ENCODE measurements at regions not wholly inside any gene's neighbourhood (a gene's known extent, or its start where the extent isn't known, plus 50 kb on each side); places are given as distances from the start of the nearest gene placed in this dataset.

DNA sequence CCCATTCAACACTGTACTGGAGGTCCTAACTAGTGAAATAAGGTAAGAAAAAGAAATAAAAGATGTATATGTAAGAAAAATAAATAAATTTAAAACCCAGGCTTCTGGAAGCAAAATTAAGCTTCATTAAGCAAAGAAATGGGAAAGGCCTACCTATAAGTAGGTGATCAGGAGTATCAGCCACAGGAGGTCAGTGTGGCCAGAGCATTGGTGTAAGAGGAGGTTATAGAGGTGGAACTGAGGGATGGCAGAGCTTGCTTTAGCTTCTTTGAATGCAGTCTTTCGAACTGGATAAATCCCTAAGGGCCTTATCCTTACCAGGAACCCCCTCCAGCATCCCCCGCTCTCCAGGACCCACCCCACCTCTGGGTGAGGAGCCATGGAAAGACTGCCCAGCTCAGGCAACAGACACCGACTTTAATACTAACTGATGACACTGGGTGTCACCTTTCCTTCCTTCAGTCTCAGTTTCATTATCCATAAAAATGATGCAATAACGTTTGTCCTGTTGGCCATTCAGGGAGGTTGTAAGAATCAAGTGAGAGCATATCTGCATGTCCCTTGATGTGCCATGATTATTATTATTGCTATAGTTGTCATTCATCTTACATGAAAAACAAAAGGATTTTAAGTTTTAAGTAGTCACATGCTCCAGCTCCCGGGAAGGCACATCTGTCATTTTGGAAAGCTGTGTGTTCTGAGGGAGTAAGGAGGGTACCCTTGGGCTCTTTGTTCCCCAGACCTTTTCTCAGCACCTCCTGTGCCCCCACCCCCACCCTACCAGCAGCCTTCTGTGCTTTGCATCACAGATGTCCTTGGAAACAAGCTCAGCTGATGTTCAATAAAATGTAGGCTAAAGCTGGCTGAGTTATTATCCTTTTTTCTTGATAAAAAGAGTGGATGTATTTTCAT is 50.8 kb upstream of the CTNNA1 start:
- H3K4me3 ChIP-seq (ENCODE audit: low read depth, low read length): no peak overlapping the region
- TF ChIP-seq, protein P1, sequence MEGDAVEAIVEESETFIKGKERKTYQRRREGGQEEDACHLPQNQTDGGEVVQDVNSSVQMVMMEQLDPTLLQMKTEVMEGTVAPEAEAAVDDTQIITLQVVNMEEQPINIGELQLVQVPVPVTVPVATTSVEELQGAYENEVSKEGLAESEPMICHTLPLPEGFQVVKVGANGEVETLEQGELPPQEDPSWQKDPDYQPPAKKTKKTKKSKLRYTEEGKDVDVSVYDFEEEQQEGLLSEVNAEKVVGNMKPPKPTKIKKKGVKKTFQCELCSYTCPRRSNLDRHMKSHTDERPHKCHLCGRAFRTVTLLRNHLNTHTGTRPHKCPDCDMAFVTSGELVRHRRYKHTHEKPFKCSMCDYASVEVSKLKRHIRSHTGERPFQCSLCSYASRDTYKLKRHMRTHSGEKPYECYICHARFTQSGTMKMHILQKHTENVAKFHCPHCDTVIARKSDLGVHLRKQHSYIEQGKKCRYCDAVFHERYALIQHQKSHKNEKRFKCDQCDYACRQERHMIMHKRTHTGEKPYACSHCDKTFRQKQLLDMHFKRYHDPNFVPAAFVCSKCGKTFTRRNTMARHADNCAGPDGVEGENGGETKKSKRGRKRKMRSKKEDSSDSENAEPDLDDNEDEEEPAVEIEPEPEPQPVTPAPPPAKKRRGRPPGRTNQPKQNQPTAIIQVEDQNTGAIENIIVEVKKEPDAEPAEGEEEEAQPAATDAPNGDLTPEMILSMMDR (IDR thresholded peaks at IDR 0.05; ENCODE audit: borderline replicate concordance, insufficient read depth, low read depth, low read length): no peak

DNA sequence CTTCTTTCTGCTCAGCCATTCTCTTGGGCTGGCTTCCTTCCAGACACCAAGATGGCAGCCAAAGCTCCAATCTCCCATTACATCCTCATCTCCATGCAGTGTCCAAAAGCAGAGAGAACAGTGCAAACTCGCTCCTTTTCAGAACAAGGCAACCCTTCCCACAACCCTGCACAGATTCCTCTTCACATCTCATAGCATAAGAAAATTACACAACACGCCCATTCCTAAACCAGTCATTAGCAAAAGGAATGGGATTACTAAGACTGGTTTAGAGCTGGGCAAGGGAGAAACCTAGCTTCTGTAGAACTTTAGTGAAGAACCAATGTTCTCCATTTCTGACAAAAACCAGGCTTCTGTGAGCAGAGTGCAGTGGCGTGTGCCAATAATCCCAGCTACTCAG is 51.5 kb upstream of the CTNNA1 start:
- H3K4me3 ChIP-seq (ENCODE audit: low read depth, low read length): no peak overlapping the region
- TF ChIP-seq, protein P1 (IDR thresholded peaks at IDR 0.05; ENCODE audit: borderline replicate concordance, insufficient read depth, low read depth, low read length): no peak

DNA sequence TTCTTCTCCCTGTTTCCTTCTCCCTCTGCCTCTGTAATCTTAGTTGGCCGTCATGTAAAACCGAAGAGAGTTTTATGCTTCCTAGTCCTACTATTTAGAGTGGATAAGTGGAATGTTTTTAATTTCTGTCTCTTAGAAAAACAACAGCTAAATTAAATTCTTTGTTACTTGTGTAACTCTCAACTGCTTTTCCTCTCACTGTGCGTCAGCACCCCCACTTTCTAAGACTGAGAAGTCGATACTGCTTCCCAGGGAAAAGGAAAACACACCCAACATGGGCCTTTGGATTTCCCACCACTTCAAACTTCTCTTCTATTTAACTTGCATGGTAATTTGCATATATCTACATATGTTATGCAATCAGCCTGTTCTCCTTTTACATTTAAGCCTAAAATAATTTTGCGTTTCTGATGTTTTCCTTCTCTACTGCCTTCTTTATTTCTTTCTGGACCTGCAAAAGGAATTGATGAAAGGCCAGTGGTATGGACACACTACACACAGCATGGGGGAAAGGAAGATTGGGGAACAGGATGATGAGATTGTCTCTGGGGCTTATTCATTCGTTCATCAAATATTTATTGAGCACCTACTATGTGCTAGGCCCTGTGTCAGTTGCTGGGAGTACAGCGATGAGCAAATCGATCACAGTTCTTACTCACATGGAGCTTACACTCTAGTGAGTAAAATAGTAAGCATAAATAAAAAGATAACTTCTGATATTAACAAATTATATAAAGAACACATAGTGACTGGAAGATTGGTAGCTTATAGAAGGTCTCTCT is 52.5 kb upstream of the CTNNA1 start:
- TF ChIP-seq, protein P1 (IDR thresholded peaks at IDR 0.05; ENCODE audit: borderline replicate concordance, insufficient read depth, low read depth, low read length): no peak

DNA sequence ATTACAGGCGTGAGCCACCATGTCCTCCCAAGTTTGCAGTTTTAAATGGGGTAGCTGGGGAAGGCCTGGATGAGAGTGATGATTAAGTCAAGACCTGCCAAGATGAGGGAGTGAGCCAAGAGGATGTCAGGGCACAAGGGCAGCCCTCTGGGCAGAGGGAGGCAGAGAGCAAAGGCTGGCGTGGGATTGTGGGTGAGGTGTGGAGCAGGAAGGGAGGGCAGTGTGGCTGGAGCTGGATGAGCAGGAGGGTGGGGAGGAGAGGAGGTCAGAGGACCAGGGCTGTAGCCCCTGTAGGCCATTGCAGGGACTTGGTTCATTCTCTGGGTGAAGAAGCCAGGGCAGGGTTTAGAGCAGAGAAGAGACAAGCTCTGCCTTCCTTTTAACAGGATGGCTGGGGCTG is 53.7 kb upstream of the CTNNA1 start:
- TF ChIP-seq, protein P1 (IDR thresholded peaks at IDR 0.05; ENCODE audit: borderline replicate concordance, insufficient read depth, low read depth, low read length): no peak
- H3K4me3 ChIP-seq (ENCODE audit: low read depth, low read length): no peak overlapping the region

More for the DNA sequence above, 52.5 kb upstream of the CTNNA1 start:
- no peak overlapping the region for H3K4me3 ChIP-seq (ENCODE audit: low read depth, low read length)

DNA sequence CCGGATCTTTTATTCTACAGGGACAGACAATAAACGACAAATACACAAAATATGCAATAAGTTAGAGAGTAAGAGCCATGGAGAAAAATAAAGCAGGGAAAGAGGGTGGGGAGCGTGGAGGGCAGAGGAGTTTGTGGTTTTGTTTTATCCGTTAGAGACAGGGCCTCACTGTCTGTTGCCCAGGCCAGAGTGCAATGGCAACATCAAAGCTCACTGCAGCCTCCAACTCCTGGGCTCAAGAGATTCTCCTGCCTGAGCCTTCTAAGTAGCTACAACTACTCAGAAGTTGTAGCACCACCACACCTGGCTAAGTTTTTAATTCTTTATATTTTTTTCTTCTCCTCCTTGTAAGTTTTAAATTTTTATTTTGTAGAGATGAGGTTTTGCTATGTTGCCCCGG is 54.5 kb upstream of the CTNNA1 start:
- TF ChIP-seq, protein P1 (IDR thresholded peaks at IDR 0.05; ENCODE audit: borderline replicate concordance, insufficient read depth, low read depth, low read length): no peak
- no peak overlapping the region for H3K4me3 ChIP-seq (ENCODE audit: low read depth, low read length)

DNA sequence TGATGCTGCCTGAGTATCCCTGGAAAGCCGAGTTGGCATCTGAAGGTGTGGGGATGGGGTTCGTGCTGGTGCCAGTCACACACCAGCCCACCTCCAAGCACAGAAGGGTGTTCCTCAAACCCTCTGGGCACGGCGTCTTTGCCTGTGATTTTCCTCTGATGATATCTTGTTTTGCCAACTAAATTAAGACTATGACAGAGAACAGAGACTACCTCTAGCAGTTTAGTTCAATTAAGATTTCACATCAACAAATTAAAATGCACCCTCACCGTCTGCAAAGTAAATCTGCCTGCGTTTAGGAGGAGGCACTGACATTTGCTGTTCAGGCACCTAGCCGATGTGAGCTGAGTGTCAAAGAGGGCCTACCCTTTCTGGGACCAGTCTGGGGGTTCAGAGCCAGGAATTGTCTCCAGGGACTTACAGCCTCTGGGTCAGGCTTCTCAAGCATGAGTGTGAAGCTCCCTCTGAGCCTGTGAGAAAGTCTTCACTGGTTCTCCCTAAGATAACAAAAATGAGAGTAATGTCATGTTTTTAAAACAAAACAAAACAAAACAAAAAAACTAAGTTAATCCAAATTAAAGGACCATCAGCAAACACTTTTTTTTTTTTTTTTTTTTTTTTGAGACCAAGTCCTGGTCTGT is 55.4 kb upstream of the CTNNA1 start:
- TF ChIP-seq, protein P1 (IDR thresholded peaks at IDR 0.05; ENCODE audit: borderline replicate concordance, insufficient read depth, low read depth, low read length): no peak
- no peak overlapping the region for H3K4me3 ChIP-seq (ENCODE audit: low read depth, low read length)
